ENCODE measurements at regions not wholly inside any gene's neighbourhood (a gene's known extent, or its start where the extent isn't known, plus 50 kb on each side); places are given as distances from the start of the nearest gene placed in this dataset.

GRCh38 chr16:56097306-56097705, 94.0 kb upstream of the GNAO1 start:
- Histone ChIP-seq H3K27ac (no peak overlapping the region), H3K27me3 (replicated peaks in 1 of 7) (no peaks in the 10 kb centered on the region), H3K36me3 (no peaks in the 10 kb centered on the region), H3K4me3 (no peak overlapping the region), H3K9me3 (no peaks in the 10 kb centered on the region), H3K4me1 (no peaks in the 10 kb centered on the region)
- no peak for TF ChIP-seq POLR2A (IDR thresholded peaks at IDR 0.05)
- no peak for TF ChIP-seq CTCF (IDR thresholded peaks at IDR 0.05 in 8 of 11, conservative IDR thresholded peaks at IDR 0.05 in 3 of 11)
- no peak for TF ChIP-seq POLR2AphosphoS5 (IDR thresholded peaks at IDR 0.05)
- intact Hi-C loops (cut with DNase I; ENCODE audit: low total_unique reads) = no loop called here
- 60 to 72% (median 64%) methylated on average over 2 of the region's 2 CpGs for WGBS, 5 donors
- DNase-seq = no peak

- Histone ChIP-seq H3K4me1 (no peaks in the 10 kb centered on the region), H3K9me3 (no peaks in the 10 kb centered on the region), H3K27ac (no peak overlapping the region), H3K4me3 (no peak overlapping the region), H3K27me3 (replicated peaks in 1 of 7) (no peaks in the 10 kb centered on the region), H3K36me3 (no peaks in the 10 kb centered on the region)
- intact Hi-C loops (cut with DNase I; ENCODE audit: low total_unique reads) = no loop called here
- DNase-seq = no peak
- 58 to 92% (median 72%) methylated on average over 1 of the region's 1 CpG for WGBS, 5 donors
- no peak for TF ChIP-seq CTCF (IDR thresholded peaks at IDR 0.05 in 8 of 11, conservative IDR thresholded peaks at IDR 0.05 in 3 of 11)
- TF ChIP-seq POLR2AphosphoS5 (IDR thresholded peaks at IDR 0.05) = no peak
- TF ChIP-seq POLR2A (IDR thresholded peaks at IDR 0.05) = no peak
These were observed 97.1 kb upstream of the GNAO1 start for GRCh38 chr16:56094231-56094630.

GRCh38 chr16:56093055-56093454, 98.2 kb upstream of the GNAO1 start:
- Histone ChIP-seq H3K4me1 (no peaks in the 10 kb centered on the region), H3K36me3 (no peaks in the 10 kb centered on the region), H3K9me3 (no peaks in the 10 kb centered on the region), H3K27me3 (replicated peaks in 1 of 7) (no peaks in the 10 kb centered on the region), H3K4me3 (no peak overlapping the region), H3K27ac (no peak overlapping the region)
- no peak for DNase-seq
- intact Hi-C loops (cut with DNase I; ENCODE audit: low total_unique reads) = no loop called here
- 57 to 84% (median 74%) methylated on average over 2 of the region's 2 CpGs for WGBS, 5 donors
- TF ChIP-seq POLR2A (IDR thresholded peaks at IDR 0.05) (no peak), POLR2AphosphoS5 (IDR thresholded peaks at IDR 0.05) (no peak), CTCF (IDR thresholded peaks at IDR 0.05 in 8 of 11, conservative IDR thresholded peaks at IDR 0.05 in 3 of 11) (no peak)

GRCh38 chr16:56090076-56090475, 101.2 kb upstream of the GNAO1 start:
- no peak overlapping the region for H3K4me3 ChIP-seq
- TF ChIP-seq CTCF (IDR thresholded peaks at IDR 0.05 in 8 of 11, conservative IDR thresholded peaks at IDR 0.05 in 3 of 11) = no peak
- no peak for TF ChIP-seq POLR2A (IDR thresholded peaks at IDR 0.05)
- no peak for TF ChIP-seq POLR2AphosphoS5 (IDR thresholded peaks at IDR 0.05)
- H3K27me3 ChIP-seq (replicated peaks in 1 of 7) = no peaks in the 10 kb centered on the region
- no peaks in the 10 kb centered on the region for H3K36me3 ChIP-seq
- H3K9me3 ChIP-seq = no peaks in the 10 kb centered on the region
- no peak for DNase-seq
- WGBS, 5 donors = 78 to 86% (median 81%) methylated on average over 2 of the region's 2 CpGs
- no peaks in the 10 kb centered on the region for H3K4me1 ChIP-seq
- no peak overlapping the region for H3K27ac ChIP-seq
- intact Hi-C loops (cut with DNase I; ENCODE audit: low total_unique reads) = no loop called here

Data from spleen (tissue), 11 donors.